ENCODE measurements at regions not wholly inside any gene's neighbourhood (a gene's known extent, or its start where the extent isn't known, plus 50 kb on each side); places are given as distances from the start of the nearest gene placed in this dataset.

GRCh38 chr16:86700046-86700945 lies 121.9 kb downstream of the FOXL1 start:
- Histone ChIP-seq H3K9me3 (no peaks in the 10 kb centered on the region), H3K36me3 (no peaks in the 10 kb centered on the region), H3K4me3 (no peak overlapping the region), H3K9ac (no peak overlapping the region), H3K4me2 (no peak overlapping the region), H3K4me1 (no peaks in the 10 kb centered on the region), H3K27ac (no peak overlapping the region), H3K27me3 (no peaks in the 10 kb centered on the region), H4K20me1 (no peaks in the 10 kb centered on the region)
- TF ChIP-seq Cebpa-rat (IDR thresholded peaks at IDR 0.05): no peak

- H4K20me1 ChIP-seq: no peaks in the 10 kb centered on the region
- no peak overlapping the region for H3K9ac ChIP-seq
- H3K27ac ChIP-seq: no peak overlapping the region
- no peak for TF ChIP-seq Cebpa-rat (IDR thresholded peaks at IDR 0.05)
- H3K36me3 ChIP-seq: no peaks in the 10 kb centered on the region
- H3K27me3 ChIP-seq: no peaks in the 10 kb centered on the region
- no peak overlapping the region for H3K4me2 ChIP-seq
- H3K4me3 ChIP-seq: no peak overlapping the region
- H3K4me1 ChIP-seq: no peaks in the 10 kb centered on the region
- no peaks in the 10 kb centered on the region for H3K9me3 ChIP-seq
Observed at GRCh38 chr16:86701286-86701975, 123.1 kb downstream of the FOXL1 start.

- no peak for TF ChIP-seq Cebpa-rat (IDR thresholded peaks at IDR 0.05)
- H3K4me3 ChIP-seq: no peak overlapping the region
- no peak overlapping the region for H3K4me2 ChIP-seq
Observed at GRCh38 chr16:86702824-86703588, 124.7 kb downstream of the FOXL1 start.

GRCh38 chr16:86704516-86704915 lies 126.2 kb downstream of the FOXL1 start:
- Histone ChIP-seq H3K36me3 (no peaks in the 10 kb centered on the region), H3K27ac (no peak overlapping the region), H3K9me3 (no peaks in the 10 kb centered on the region), H3K9ac (no peak overlapping the region), H3K4me1 (no peaks in the 10 kb centered on the region), H3K4me2 (no peak overlapping the region), H4K20me1 (no peaks in the 10 kb centered on the region), H3K27me3 (no peaks in the 10 kb centered on the region), H3K4me3 (no peak overlapping the region)
- TF ChIP-seq Cebpa-rat (IDR thresholded peaks at IDR 0.05): no peak

More at GRCh38 chr16:86702824-86703588, 124.7 kb downstream of the FOXL1 start:
- Histone ChIP-seq H3K27ac (no peak overlapping the region), H3K4me1 (no peaks in the 10 kb centered on the region), H3K9me3 (no peaks in the 10 kb centered on the region), H4K20me1 (no peaks in the 10 kb centered on the region), H3K27me3 (no peaks in the 10 kb centered on the region), H3K9ac (no peak overlapping the region), H3K36me3 (no peaks in the 10 kb centered on the region)

GRCh38 chr16:86706726-86707125 lies 128.4 kb downstream of the FOXL1 start:
- no peaks in the 10 kb centered on the region for H3K9me3 ChIP-seq
- H3K4me1 ChIP-seq: no peaks in the 10 kb centered on the region
- H3K36me3 ChIP-seq: no peaks in the 10 kb centered on the region
- H3K27ac ChIP-seq: no peak overlapping the region
- no peaks in the 10 kb centered on the region for H4K20me1 ChIP-seq
- H3K9ac ChIP-seq: no peak overlapping the region
- no peaks in the 10 kb centered on the region for H3K27me3 ChIP-seq
- no peak overlapping the region for H3K4me2 ChIP-seq
- TF ChIP-seq Cebpa-rat (IDR thresholded peaks at IDR 0.05): no peak
- H3K4me3 ChIP-seq: no peak overlapping the region

GRCh38 chr16:86707171-86707570 lies 128.8 kb downstream of the FOXL1 start:
- no peaks in the 10 kb centered on the region for H4K20me1 ChIP-seq

GRCh38 chr16:86707581-86707980 lies 129.2 kb downstream of the FOXL1 start:
- no peaks in the 10 kb centered on the region for H3K4me1 ChIP-seq
- TF ChIP-seq Cebpa-rat (IDR thresholded peaks at IDR 0.05): no peak

More at GRCh38 chr16:86707171-86707570, 128.8 kb downstream of the FOXL1 start:
- Histone ChIP-seq H3K4me2 (no peak overlapping the region), H3K4me1 (no peaks in the 10 kb centered on the region), H3K27me3 (no peaks in the 10 kb centered on the region), H3K4me3 (no peak overlapping the region), H3K27ac (no peak overlapping the region), H3K36me3 (no peaks in the 10 kb centered on the region), H3K9me3 (no peaks in the 10 kb centered on the region), H3K9ac (no peak overlapping the region)
- no peak for TF ChIP-seq Cebpa-rat (IDR thresholded peaks at IDR 0.05)

GRCh38 chr16:86708431-86708830 lies 130.1 kb downstream of the FOXL1 start:
- no peaks in the 10 kb centered on the region for H3K27me3 ChIP-seq
- H3K4me1 ChIP-seq: no peaks in the 10 kb centered on the region
- no peak for TF ChIP-seq Cebpa-rat (IDR thresholded peaks at IDR 0.05)
- no peak overlapping the region for H3K4me3 ChIP-seq
- H3K27ac ChIP-seq: no peak overlapping the region
- no peaks in the 10 kb centered on the region for H3K9me3 ChIP-seq
- H3K36me3 ChIP-seq: no peaks in the 10 kb centered on the region
- no peak overlapping the region for H3K9ac ChIP-seq
- no peak overlapping the region for H3K4me2 ChIP-seq
- no peaks in the 10 kb centered on the region for H4K20me1 ChIP-seq

More at GRCh38 chr16:86707581-86707980, 129.2 kb downstream of the FOXL1 start:
- Histone ChIP-seq H3K27ac (no peak overlapping the region), H3K27me3 (no peaks in the 10 kb centered on the region), H4K20me1 (no peaks in the 10 kb centered on the region), H3K4me3 (no peak overlapping the region), H3K36me3 (no peaks in the 10 kb centered on the region), H3K9ac (no peak overlapping the region), H3K9me3 (no peaks in the 10 kb centered on the region), H3K4me2 (no peak overlapping the region)

GRCh38 chr16:86709103-86709502 lies 130.8 kb downstream of the FOXL1 start:
- Histone ChIP-seq H4K20me1 (no peaks in the 10 kb centered on the region), H3K27ac (no peak overlapping the region), H3K4me3 (no peak overlapping the region), H3K4me1 (no peaks in the 10 kb centered on the region), H3K9me3 (no peaks in the 10 kb centered on the region), H3K27me3 (no peaks in the 10 kb centered on the region), H3K9ac (no peak overlapping the region), H3K4me2 (no peak overlapping the region), H3K36me3 (no peaks in the 10 kb centered on the region)
- no peak for TF ChIP-seq Cebpa-rat (IDR thresholded peaks at IDR 0.05)

Measured in BLaER1 (cell line).